OCI-LY7 (cell line): ENCODE measurements at regions not wholly inside any gene's neighbourhood (a gene's known extent, or its start where the extent isn't known, plus 50 kb on each side); places are given as distances from the start of the nearest gene placed in this dataset.

ENCODE experiments used
- BruUV-seq: library from RNA; stranded (reverse); fragments of 400-500 nt; replicated peaks from 2 replicates; lab custom pipeline; 2021; lab: Mats Ljungman, UMichigan
- CTCF ChIA-PET: fragments of 300-600 bp; sonication (Branson Sonifier 250); formaldehyde crosslinking; loops from one replicate; lab custom pipeline; 2022; ENCODE audit warnings: antibody characterized with exemption; ENCODE audit not compliant: unreplicated experiment; lab: Charles Lee
- POLR2A ChIA-PET: fragments of 300-600 bp; sonication (Branson Sonifier 250); formaldehyde crosslinking; loops from one replicate; lab custom pipeline; 2022; ENCODE audit warnings: antibody characterized with exemption; lab: Charles Lee
- DNase-seq: peaks from one replicate; pipeline ENCODE4 v3.0.0-alpha.2; 2015; ENCODE audit warnings: low spot score
- H2AFZ ChIP-seq: fragments of 200-600 bp; sonication (generic), shearing (Covaris generic); 2 replicates; pipeline ENCODE4 v1.6.1; 2014; ENCODE audit warnings: mild to moderate bottlenecking, antibody characterized with exemption, low read length, moderate library complexity
- H3K27ac ChIP-seq: fragments of 200-600 bp; sonication (generic); 2 replicates; pipeline ENCODE4 v1.5.1; 2014; ENCODE audit warnings: mixed run types, low read depth, mild to moderate bottlenecking, moderate library complexity, low read length, inconsistent platforms; ENCODE audit not compliant: poor library complexity, severe bottlenecking
- H3K36me3 ChIP-seq: fragments of 200-600 bp; sonication (generic); 2 replicates; pipeline ENCODE4 v1.6.1; 2014; ENCODE audit warnings: mild to moderate bottlenecking, antibody characterized with exemption, low read length, moderate library complexity, mixed read lengths; ENCODE audit not compliant: insufficient read depth
- H3K4me1 ChIP-seq: fragments of 200-600 bp; sonication (generic); 2 replicates; pipeline ENCODE4 v1.5.1; 2014; ENCODE audit warnings: mild to moderate bottlenecking, low read length; ENCODE audit not compliant: insufficient read depth, poor library complexity, severe bottlenecking
- H3K4me2 ChIP-seq: fragments of 200-600 bp; sonication (generic); 2 replicates; pipeline ENCODE4 v1.6.1; 2014; ENCODE audit warnings: mild to moderate bottlenecking, low read length
- H3K4me3 ChIP-seq: fragments of 200-600 bp; sonication (generic); 2 replicates; pipeline ENCODE4 v1.5.1; 2014; ENCODE audit warnings: mild to moderate bottlenecking, low read depth, low read length; ENCODE audit not compliant: poor library complexity, severe bottlenecking
- H3K79me2 ChIP-seq: fragments of 200-600 bp; sonication (generic); 2 replicates; pipeline ENCODE4 v1.6.1; 2016; ENCODE audit warnings: low read depth, mild to moderate bottlenecking, low read length, moderate library complexity, mixed read lengths; ENCODE audit not compliant: insufficient read depth
- H3K9me2 ChIP-seq: fragments of 200-600 bp; sonication (generic); 2 replicates; pipeline ENCODE4 v1.6.1; 2016; ENCODE audit warnings: mild to moderate bottlenecking, low read length, mixed read lengths; ENCODE audit not compliant: insufficient read depth
- H3K9me3 ChIP-seq: fragments of 200-600 bp; sonication (generic); 2 replicates; pipeline ENCODE4 v1.6.1; 2014; ENCODE audit warnings: mild to moderate bottlenecking, mixed run types, low read length, mixed read lengths
- H4K20me1 ChIP-seq: fragments of 200-600 bp; sonication (generic); 2 replicates; pipeline ENCODE4 v1.6.1; 2014; ENCODE audit warnings: mild to moderate bottlenecking, antibody characterized with exemption, low read length, moderate library complexity, mixed read lengths; ENCODE audit not compliant: insufficient read depth
- EZH2phosphoT487 ChIP-seq: fragments of 200-600 bp; sonication (generic); IDR thresholded peaks from 2 replicates; pipeline ENCODE4 v1.6.1; 2018; ENCODE audit warnings: low read depth, borderline replicate concordance, mild to moderate bottlenecking, mixed run types, antibody characterized with exemption, low read length, moderate library complexity, mixed read lengths
- intact Hi-C: fragments of 100-400 bp; cut with micrococcal nuclease; formaldehyde crosslinking; loops from one replicate; pipeline ENCODE4 v1.10.0; 2022; ENCODE audit not compliant: unreplicated experiment
- TF ChIP-seq, protein P1 (sequence below): fragments of 200-600 bp; sonication (generic); conservative IDR thresholded peaks from 2 replicates; pipeline ENCODE4 v1.5.1; 2014; ENCODE audit warnings: mild to moderate bottlenecking, antibody characterized with exemption, low read length, moderate library complexity, mixed read lengths

DNA sequence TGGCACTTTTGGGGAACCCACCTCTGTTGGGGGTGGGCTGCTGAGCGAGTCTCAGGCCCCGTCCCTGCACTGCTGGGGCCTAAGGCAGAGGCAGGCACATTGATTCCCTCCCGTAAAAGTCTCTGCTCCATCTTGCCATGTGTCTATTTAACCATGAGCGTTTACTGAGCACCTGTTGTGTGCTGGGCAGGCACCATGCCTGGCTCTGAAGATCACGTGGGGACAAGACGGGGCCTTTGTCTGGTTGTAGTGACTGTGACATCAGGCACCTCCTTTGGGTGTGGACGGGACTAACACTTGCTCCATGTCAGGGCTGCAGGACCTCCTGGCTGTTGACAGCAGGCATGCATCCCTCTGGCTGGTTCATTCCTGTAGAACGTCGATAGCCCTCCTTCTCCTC, 204.7 kb upstream of the CIBAR2 start:
- H4K20me1 ChIP-seq, result no peaks in the 10 kb centered on the region
- no peak overlapping the region for H3K27ac ChIP-seq
- H3K9me2 ChIP-seq, result no peaks in the 10 kb centered on the region
- no peak overlapping the region for H3K4me2 ChIP-seq
- no peaks in the 10 kb centered on the region for H3K36me3 ChIP-seq
- peaks cover 35% of the 10 kb centered on the region for H3K4me1 ChIP-seq
- no peaks in the 10 kb centered on the region for H3K9me3 ChIP-seq
- no peaks in the 10 kb centered on the region for H3K79me2 ChIP-seq
- DNase-seq, result no peak
- no peak overlapping the region for H3K4me3 ChIP-seq
- no TSS peak for BruUV-seq
- intact Hi-C loops, result no loop called here
- POLR2A ChIA-PET, result no interaction called here
- TF ChIP-seq, protein P1, sequence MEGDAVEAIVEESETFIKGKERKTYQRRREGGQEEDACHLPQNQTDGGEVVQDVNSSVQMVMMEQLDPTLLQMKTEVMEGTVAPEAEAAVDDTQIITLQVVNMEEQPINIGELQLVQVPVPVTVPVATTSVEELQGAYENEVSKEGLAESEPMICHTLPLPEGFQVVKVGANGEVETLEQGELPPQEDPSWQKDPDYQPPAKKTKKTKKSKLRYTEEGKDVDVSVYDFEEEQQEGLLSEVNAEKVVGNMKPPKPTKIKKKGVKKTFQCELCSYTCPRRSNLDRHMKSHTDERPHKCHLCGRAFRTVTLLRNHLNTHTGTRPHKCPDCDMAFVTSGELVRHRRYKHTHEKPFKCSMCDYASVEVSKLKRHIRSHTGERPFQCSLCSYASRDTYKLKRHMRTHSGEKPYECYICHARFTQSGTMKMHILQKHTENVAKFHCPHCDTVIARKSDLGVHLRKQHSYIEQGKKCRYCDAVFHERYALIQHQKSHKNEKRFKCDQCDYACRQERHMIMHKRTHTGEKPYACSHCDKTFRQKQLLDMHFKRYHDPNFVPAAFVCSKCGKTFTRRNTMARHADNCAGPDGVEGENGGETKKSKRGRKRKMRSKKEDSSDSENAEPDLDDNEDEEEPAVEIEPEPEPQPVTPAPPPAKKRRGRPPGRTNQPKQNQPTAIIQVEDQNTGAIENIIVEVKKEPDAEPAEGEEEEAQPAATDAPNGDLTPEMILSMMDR, result no peak
- no peak for TF ChIP-seq EZH2phosphoT487
- no peak overlapping the region for H2AFZ ChIP-seq
- CTCF ChIA-PET, result no interaction called here

DNA sequence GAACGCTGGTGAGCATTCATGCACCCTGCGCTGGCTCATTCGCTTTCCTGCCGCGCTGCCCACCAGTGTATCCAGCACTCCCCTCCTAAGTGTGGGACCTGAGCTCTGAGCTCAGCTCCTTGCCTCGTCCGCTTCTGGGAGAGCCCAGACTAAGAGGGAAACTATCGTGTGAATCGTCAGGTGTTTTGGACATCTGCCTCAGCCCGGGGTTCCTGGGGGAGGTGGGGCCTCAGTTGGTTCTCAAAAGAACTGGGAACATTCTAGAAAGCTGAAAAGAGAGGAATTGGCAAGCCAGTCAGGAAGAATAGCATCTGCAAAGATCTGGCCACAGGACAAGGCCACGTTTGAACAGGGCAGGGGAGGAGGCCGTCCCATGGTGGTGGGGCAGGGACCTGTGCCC, 205.4 kb upstream of the CIBAR2 start:
- Histone ChIP-seq H3K9me3 (no peaks in the 10 kb centered on the region), H3K4me1 (peaks cover 27% of the 10 kb centered on the region), H3K79me2 (no peaks in the 10 kb centered on the region), H3K27ac (no peak overlapping the region), H3K4me2 (no peak overlapping the region), H3K4me3 (no peak overlapping the region), H3K9me2 (no peaks in the 10 kb centered on the region), H4K20me1 (no peaks in the 10 kb centered on the region), H2AFZ (no peak overlapping the region), H3K36me3 (no peaks in the 10 kb centered on the region)
- intact Hi-C loops, result no loop called here
- no peak for DNase-seq
- TF ChIP-seq, protein P1, result no peak
- TF ChIP-seq EZH2phosphoT487, result no peak
- no TSS peak for BruUV-seq
- CTCF ChIA-PET, result no interaction called here
- POLR2A ChIA-PET, result no interaction called here

DNA sequence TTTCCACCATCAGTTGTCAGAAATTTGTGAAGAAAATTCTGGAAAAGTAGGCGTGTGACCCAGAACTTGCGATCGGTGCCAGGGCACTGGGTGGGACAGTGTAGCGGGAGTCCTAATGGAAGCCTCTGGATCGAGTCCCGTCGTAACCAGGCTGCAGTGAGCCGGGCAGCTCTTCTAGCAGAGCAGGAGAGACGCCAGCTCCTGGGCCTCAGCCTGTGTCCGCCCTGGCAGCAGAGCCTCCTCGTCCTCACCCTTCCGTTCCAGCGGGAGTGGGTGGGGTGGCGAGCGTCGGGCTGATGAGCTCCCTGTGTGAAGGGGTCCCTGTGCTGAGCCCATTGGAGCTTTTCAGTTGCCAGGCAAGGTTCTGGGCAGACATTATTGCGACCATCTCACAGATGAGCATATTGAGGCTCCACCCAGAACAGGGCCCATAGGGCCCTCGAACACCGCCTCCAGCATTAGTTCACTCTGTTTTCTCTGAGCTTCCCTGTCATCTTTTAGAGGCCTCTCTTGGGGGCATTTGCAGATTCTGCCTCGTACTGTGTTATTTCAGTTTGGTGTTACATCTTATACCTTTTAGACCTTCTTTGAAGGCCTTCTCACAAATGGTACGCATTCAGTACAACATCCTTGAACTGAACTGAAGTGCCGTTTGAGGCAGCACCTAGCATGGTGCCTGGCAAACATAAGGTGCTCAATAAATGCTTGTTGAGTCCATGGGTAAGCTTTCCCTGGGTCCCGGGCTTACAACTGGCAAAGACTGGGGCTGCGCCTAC, 207.1 kb upstream of the CIBAR2 start:
- ChIA-PET POLR2A (interaction anchor here (0.9 to 2.2 kb wide), 2 partner anchors 11 kb away, joined by 4 to 6 read pairs; no protein-coding TSS in a partner anchor), CTCF (no interaction called here)
- H3K79me2 ChIP-seq, result no peaks in the 10 kb centered on the region
- no peak overlapping the region for H3K27ac ChIP-seq
- no peaks in the 10 kb centered on the region for H3K9me3 ChIP-seq
- H3K4me2 ChIP-seq, result no peak overlapping the region
- DNase-seq, result no peak
- H3K9me2 ChIP-seq, result no peaks in the 10 kb centered on the region
- H4K20me1 ChIP-seq, result no peaks in the 10 kb centered on the region
- H3K4me1 ChIP-seq, result peaks cover 10% of the 10 kb centered on the region
- H3K36me3 ChIP-seq, result no peaks in the 10 kb centered on the region
- BruUV-seq, result no TSS peak
- intact Hi-C loops, result no loop called here
- no peak overlapping the region for H3K4me3 ChIP-seq
- no peak overlapping the region for H2AFZ ChIP-seq
- no peak for TF ChIP-seq EZH2phosphoT487
- TF ChIP-seq, protein P1, result no peak
